ENCODE measurements at regions not wholly inside any gene's neighbourhood (a gene's known extent, or its start where the extent isn't known, plus 50 kb on each side); places are given as distances from the start of the nearest gene placed in this dataset.
"Not testable (repeated sequence)": the region's sequence is repeated elsewhere in the genome, so short reads cannot be mapped to it uniquely, and the experiment has no call there.

DNA sequence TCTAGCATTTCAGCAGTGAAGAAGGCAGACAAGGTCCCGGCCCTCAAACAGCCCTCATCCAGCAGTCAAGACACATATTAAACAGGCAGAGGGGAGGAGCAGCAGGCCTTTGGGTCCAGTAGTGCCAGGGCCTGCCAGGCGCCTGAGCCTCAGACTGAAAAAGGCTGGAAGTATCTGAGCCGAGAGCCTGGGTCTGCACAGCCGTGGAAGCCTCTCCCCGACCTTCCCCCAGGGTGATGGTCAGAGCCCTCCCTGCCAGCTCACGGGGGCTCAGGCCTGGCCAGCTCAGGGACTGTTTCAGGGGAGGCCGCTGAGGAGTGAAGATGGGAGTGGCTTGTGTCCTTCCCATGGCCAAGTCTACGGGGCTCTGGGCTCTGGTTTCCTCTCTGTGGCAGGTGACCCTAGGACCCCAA is 565.2 kb downstream of the PTPRU start:
- DNase-seq (ENCODE audit: low read depth): no peak
- TF ChIP-seq, protein P1, sequence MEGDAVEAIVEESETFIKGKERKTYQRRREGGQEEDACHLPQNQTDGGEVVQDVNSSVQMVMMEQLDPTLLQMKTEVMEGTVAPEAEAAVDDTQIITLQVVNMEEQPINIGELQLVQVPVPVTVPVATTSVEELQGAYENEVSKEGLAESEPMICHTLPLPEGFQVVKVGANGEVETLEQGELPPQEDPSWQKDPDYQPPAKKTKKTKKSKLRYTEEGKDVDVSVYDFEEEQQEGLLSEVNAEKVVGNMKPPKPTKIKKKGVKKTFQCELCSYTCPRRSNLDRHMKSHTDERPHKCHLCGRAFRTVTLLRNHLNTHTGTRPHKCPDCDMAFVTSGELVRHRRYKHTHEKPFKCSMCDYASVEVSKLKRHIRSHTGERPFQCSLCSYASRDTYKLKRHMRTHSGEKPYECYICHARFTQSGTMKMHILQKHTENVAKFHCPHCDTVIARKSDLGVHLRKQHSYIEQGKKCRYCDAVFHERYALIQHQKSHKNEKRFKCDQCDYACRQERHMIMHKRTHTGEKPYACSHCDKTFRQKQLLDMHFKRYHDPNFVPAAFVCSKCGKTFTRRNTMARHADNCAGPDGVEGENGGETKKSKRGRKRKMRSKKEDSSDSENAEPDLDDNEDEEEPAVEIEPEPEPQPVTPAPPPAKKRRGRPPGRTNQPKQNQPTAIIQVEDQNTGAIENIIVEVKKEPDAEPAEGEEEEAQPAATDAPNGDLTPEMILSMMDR (IDR thresholded peaks at IDR 0.05; ENCODE audit: low read length, missing control alignments): no peak

DNA sequence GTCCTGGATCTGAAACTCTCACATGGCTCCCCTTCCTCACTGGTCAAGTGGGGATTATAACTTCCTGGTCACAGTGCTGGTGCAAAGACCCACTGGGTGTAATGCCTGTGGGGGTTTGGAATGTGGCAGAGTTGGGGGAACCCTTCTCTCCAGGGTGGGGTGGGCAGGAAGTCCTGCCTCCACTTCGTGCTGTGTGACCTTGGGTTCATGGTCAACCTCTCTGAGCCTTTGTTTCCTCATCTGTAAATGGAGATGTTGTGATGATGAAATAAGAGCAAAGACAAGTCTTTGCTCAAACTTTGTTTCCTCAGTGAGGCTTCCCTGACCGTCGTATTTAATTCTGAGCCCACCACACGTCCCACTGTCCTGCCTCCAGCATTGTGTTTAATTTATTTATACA is 564.7 kb downstream of the PTPRU start:
- H3K4me3 ChIP-seq (replicated peaks; ENCODE audit: low read depth, low read length): no peak overlapping the region
- no peak for DNase-seq (ENCODE audit: low read depth)
- TF ChIP-seq, protein P1 (IDR thresholded peaks at IDR 0.05; ENCODE audit: low read length, missing control alignments): no peak

More for the DNA sequence above, 565.2 kb downstream of the PTPRU start:
- no peak overlapping the region for H3K4me3 ChIP-seq (replicated peaks; ENCODE audit: low read depth, low read length)

DNA sequence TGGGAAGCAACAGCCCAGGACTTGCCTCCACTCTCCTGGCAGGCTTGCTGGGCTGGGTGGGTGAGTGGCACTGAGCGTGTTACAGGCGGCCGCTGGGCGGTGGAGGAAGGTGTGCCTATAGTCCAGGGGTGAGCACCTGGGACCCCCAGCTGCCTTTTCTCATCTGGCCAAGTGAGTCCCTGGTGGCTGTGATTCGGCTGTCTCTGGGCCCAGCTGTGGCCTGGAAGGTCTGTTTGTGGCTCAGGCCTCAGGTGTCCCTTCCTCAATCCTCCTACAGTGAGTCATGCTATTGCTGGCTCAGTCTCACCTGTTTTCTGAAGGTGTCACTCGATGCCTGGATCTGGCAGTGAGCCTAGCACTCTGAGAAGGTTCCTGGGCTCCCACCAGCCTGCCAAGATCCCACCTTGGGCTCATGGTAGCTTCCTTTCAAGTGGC is 564.2 kb downstream of the PTPRU start:
- TF ChIP-seq, protein P1 (IDR thresholded peaks at IDR 0.05; ENCODE audit: low read length, missing control alignments): no peak
- DNase-seq (ENCODE audit: low read depth): no peak
- H3K4me3 ChIP-seq (replicated peaks; ENCODE audit: low read depth, low read length): no peak overlapping the region

DNA sequence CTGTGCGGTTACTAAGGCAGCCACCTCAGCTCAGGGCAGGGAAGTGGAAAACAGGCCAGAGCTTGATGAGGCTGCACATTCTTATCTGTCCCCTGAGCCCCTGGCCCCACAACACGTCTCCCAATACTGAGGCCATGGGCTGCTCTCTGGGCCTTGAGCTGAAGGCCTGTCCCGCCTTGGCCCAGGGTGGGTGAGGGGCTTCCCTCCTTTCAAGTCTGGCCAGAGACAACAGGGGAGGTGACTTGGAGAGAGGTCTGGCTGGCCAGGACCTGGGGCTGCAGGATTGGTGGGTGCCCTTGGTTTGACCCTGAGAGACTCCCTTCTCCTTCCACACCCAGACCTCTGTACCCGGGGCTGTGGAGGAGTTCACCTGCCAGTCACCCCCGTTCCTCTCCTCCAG is 563.8 kb downstream of the PTPRU start:
- no peak overlapping the region for H3K4me3 ChIP-seq (replicated peaks; ENCODE audit: low read depth, low read length)
- TF ChIP-seq, protein P1 (IDR thresholded peaks at IDR 0.05; ENCODE audit: low read length, missing control alignments): no peak
- no peak for DNase-seq (ENCODE audit: low read depth)

DNA sequence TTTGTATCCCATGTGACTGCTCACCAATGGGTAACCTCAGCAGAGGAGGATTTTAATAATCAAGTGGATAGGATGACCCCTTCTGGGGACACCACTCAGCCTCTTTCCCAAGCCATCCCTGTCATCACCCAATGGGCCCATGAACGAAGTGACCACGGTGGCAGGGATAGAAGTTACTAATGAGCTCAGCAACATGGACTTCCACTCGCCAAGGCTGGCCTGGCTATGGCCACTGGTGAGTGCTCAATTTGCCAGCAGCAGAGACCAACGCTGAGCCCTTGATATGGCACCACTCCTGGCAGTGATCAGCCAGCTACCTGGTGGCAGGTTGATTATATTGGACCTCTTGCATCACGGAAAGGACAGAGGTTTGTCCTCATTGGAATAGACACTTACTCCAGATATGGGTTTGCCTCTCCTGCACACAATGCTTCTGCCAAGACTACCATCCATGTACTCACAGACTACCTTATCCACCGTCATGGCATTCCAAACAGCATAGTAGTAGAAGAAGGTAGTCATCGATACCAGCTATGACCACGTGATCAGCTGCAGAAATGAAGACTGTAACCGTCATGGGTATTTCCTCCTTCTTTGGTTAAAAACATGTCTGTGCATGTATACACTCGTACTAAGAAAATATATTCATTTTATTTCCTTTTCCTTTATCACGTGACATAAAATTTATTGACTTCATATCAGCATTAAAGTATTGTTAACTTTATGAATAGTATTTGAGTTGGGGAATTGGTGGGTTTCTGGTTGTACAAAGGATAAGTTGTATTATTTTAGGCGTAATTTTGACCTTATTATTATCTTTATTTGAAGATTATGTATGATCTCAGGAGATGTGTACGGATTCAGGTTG is 562.6 kb downstream of the PTPRU start:
- H3K4me3 ChIP-seq (replicated peaks; ENCODE audit: low read depth, low read length): no peak overlapping the region
- DNase-seq (ENCODE audit: low read depth): no peak
- TF ChIP-seq, protein P1 (IDR thresholded peaks at IDR 0.05; ENCODE audit: low read length, missing control alignments): no peak

DNA sequence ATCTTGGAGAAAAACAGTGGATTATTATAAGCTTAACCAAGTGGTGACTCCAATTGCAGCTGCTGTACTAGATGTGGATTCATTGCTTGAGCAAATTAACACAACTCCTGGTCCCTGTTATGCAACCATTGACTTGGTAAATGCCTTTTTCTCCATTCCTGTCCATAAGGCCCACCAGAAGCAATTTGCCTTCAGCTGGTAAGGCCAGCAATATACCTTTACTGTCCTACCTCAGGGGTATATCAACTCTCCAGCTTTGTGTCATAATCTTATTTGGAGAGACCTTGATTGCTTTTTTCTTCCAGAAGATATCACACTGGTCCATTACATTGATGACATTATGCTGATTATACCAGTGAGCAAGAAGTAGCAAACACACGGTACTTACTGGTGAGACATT is 560.8 kb downstream of the PTPRU start:
- DNase-seq (ENCODE audit: low read depth); H3K4me3 ChIP-seq (replicated peaks; ENCODE audit: low read depth, low read length): not testable (repeated sequence)

DNA sequence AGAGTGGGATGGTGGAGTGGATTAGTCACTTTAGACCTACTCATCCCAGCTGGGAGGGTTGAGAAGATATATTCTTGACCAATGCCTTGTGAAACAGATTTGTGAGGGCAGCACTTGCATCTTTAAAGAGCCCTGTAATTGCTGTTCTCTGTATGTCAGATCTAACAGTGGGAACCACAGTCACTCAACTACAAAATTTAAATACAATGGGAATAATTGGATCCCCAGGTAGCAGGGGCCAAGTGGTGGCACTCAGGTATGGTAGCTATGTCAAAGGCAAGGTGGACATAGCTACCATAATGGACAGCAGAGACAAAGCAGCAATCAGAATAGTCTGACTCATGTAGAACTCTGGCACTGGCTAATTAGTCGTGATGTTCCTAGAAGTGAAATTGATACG is 559.6 kb downstream of the PTPRU start:
- not testable (repeated sequence) for DNase-seq (ENCODE audit: low read depth); H3K4me3 ChIP-seq (replicated peaks; ENCODE audit: low read depth, low read length)

Measured in fibroblast of pulmonary artery (primary cell).